Tibial artery (tissue), 4 donors: ENCODE measurements at regions not wholly inside any gene's neighbourhood (a gene's known extent, or its start where the extent isn't known, plus 50 kb on each side); places are given as distances from the start of the nearest gene placed in this dataset.

Experiments
- DNase-seq, 2 donors: peaks; one replicate each; pipeline ENCODE4 v3.0.0-alpha.2; 2019
- H3K27ac ChIP-seq, 2 donors: fragments of 200-600 bp; sonication (generic) in 1 of 2; 1 replicate in 1 of 2; 2 replicates in 1 of 2; pipeline ENCODE4 v1.5.1; 2018 to 2019; ENCODE audit warnings: mild to moderate bottlenecking in 1 of 2
- H3K27me3 ChIP-seq, 2 donors: fragments of 200-600 bp; sonication (generic) in 1 of 2; one replicate each; pipeline versions ENCODE4 v1.5.1 to v1.6.0; 2016 to 2019
- H3K36me3 ChIP-seq, 3 donors: fragments of 200-600 bp; sonication (generic) in 2 of 3; one replicate each; pipeline ENCODE4 v1.5.1; 2016 to 2019; ENCODE audit warnings: mild to moderate bottlenecking in 2 of 3
- H3K4me1 ChIP-seq, 4 donors: fragments of 200-600 bp; sonication (generic) in 2 of 4; 1 replicate in 3 of 4; 2 replicates in 1 of 4; pipeline ENCODE4 v1.5.1; 2016 to 2019
- H3K4me3 ChIP-seq, 2 donors: fragments of 200-600 bp; sonication (generic) in 1 of 2; 1 replicate in 1 of 2; 2 replicates in 1 of 2; pipeline ENCODE4 v1.5.1; 2018 to 2019; ENCODE audit warnings: mild to moderate bottlenecking in 2 of 2
- H3K9me3 ChIP-seq, 3 donors: fragments of 200-600 bp; sonication (generic) in 1 of 3; one replicate each; pipeline ENCODE4 v1.5.1; 2016 to 2019
- intact Hi-C: fragments of 100-400 bp; cut with DNase I; formaldehyde crosslinking; loops from one replicate; pipeline ENCODE4 v1.15.0; 2023; ENCODE audit warnings: low total_unique reads
- TF ChIP-seq, protein P1 (sequence below), 2 experiments: fragments of 200-600 bp in 1 of 2; fragments of 450-650 bp in 1 of 2; IDR thresholded peaks; one replicate each; pipeline ENCODE4 v1.5.1; 2017 to 2019; ENCODE audit warnings: antibody characterized with exemption in 2 of 2, mild to moderate bottlenecking in 1 of 2, moderate library complexity in 1 of 2

DNA sequence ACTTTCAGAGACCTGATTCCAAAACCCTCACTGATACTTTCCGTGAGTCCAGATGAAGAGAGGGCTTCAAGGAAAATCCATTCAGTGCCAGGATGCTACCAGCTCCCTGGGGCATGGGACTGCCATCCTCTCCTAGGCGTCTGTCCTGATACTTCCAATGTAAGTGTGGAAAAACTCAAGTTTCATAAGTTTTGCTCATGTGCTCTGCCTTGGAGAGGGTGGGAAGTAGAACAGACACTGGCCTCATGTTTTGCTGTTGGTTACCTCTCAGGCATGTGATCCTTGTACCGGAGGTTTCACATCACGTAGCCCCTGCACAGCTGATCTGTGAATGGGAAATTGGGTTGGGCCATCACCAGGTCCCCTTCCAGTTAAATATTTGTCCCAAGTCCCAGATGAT lies 517.1 kb downstream of the RPS24 start:
- Histone ChIP-seq H3K27ac (no peak overlapping the region), H3K36me3 (no peaks in the 10 kb centered on the region), H3K4me1 (peaks cover 0 to 23% (median 19%) of the 10 kb centered on the region in 4 donors), H3K27me3 (no peaks in the 10 kb centered on the region), H3K4me3 (no peak overlapping the region), H3K9me3 (no peaks in the 10 kb centered on the region)
- intact Hi-C loops: no loop called here
- no peak for DNase-seq
- TF ChIP-seq, protein P1, sequence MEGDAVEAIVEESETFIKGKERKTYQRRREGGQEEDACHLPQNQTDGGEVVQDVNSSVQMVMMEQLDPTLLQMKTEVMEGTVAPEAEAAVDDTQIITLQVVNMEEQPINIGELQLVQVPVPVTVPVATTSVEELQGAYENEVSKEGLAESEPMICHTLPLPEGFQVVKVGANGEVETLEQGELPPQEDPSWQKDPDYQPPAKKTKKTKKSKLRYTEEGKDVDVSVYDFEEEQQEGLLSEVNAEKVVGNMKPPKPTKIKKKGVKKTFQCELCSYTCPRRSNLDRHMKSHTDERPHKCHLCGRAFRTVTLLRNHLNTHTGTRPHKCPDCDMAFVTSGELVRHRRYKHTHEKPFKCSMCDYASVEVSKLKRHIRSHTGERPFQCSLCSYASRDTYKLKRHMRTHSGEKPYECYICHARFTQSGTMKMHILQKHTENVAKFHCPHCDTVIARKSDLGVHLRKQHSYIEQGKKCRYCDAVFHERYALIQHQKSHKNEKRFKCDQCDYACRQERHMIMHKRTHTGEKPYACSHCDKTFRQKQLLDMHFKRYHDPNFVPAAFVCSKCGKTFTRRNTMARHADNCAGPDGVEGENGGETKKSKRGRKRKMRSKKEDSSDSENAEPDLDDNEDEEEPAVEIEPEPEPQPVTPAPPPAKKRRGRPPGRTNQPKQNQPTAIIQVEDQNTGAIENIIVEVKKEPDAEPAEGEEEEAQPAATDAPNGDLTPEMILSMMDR (IDR thresholded peaks at IDR 0.05): no peak

DNA sequence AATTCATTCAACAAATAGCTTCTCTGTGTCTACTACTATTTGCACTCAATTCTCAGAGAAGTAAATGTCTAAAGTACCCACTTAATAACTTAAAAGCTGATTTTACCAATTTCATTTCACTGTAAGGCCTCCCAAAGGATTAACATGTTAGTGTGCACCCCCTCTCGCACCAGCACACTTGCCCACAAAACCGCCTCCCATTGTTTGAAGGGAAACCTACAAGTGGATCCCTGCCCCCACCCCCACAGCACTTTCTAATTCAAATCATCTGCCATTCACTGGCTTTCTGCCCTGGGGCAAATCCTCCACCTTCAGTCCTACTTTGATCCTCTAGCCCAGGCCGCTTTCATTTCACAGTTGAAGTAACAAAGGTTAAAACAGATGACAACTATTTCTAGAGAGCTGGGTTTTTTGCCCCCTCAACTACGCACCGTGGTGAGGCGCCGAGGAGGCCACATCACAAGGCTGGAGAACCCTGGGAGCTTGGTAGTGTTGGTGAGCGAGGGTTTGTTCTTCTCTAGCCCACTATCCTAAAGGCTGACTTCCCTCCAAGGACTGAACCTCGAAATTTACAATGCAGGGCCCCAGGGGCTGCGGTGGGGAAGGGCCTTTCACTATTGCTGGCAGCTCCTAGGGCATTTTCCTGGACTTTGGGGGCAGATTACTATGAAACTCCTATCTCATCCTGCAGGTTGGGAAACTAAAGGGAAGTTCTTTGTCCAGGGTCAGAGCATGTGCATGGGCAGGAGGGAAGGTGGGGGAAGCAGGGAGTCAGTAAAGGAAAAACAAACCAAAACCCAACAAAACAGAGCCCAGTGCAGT lies 517.4 kb upstream of the ZMIZ1 start:
- no peaks in the 10 kb centered on the region for H3K27me3 ChIP-seq
- DNase-seq: no peak
- H3K4me1 ChIP-seq: peaks cover 0 to 23% (median 19%) of the 10 kb centered on the region in 4 donors
- TF ChIP-seq, protein P1 (IDR thresholded peaks at IDR 0.05): no peak
- no peaks in the 10 kb centered on the region for H3K36me3 ChIP-seq
- intact Hi-C loops: no loop called here
- no peak overlapping the region for H3K4me3 ChIP-seq
- H3K9me3 ChIP-seq: no peaks in the 10 kb centered on the region
- peak overlapping the region; percentile 79 to 84 for H3K27ac ChIP-seq

DNA sequence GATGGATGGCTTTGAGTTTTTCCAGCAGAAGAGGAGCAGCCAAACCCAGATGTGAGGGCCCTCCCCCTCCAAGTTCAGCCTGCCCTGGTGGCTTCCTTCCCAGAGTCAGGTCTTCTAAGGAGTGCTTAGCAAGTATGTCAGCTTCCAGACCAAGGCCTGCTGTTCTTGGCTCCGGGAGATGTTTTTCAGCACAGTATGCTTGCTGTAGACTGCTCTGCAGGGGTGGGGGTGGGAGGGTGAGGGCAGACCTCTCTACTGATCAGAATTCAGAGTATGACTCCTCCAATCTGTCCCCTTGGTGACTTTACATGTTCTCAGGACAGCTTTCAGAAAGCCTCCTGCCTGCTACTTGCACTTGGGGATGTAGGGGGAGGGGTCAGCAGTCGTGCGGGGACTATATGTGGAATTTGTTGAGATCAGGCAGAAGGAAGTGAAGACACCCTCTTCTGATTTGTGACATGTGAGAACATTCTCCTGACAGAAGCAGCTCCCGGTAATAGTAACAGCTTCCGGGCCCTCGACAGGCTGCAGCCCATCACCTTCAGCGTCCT lies 516.4 kb upstream of the ZMIZ1 start:
- H3K27ac ChIP-seq: peak overlapping the region; percentile 79 to 84
- TF ChIP-seq, protein P1 (IDR thresholded peaks at IDR 0.05): no peak
- no peaks in the 10 kb centered on the region for H3K27me3 ChIP-seq
- peak; percentile 84 to 91 for DNase-seq
- no peak overlapping the region for H3K4me3 ChIP-seq
- H3K9me3 ChIP-seq: no peaks in the 10 kb centered on the region
- no peaks in the 10 kb centered on the region for H3K36me3 ChIP-seq
- peaks cover 0 to 23% (median 19%) of the 10 kb centered on the region in 4 donors for H3K4me1 ChIP-seq
- intact Hi-C loops: no loop called here

DNA sequence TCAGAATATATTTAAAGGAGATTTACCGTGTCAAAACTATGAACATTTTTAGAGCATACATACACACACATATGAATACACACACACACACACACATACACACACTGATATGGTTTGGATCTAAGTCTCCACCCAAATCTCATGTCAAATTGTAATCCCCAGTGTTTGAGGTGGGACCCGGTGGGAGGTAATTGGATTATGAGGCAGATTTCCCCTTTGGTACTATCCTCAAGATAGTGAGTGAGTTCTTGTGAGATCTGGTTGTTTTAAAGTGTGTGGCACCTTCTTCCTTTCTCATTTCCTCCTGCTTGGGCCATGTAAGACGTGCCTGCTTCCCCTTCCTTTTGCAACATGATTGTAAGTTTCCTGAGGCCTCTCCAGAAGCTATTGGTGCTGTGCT lies 515.0 kb upstream of the ZMIZ1 start:
- Histone ChIP-seq H3K9me3 (no peaks in the 10 kb centered on the region), H3K27me3 (no peaks in the 10 kb centered on the region), H3K4me3 (no peak overlapping the region), H3K4me1 (peaks cover 0 to 23% (median 19%) of the 10 kb centered on the region in 4 donors), H3K27ac (no peak overlapping the region), H3K36me3 (no peaks in the 10 kb centered on the region)
- TF ChIP-seq, protein P1 (IDR thresholded peaks at IDR 0.05): no peak
- intact Hi-C loops: no loop called here
- no peak for DNase-seq

DNA sequence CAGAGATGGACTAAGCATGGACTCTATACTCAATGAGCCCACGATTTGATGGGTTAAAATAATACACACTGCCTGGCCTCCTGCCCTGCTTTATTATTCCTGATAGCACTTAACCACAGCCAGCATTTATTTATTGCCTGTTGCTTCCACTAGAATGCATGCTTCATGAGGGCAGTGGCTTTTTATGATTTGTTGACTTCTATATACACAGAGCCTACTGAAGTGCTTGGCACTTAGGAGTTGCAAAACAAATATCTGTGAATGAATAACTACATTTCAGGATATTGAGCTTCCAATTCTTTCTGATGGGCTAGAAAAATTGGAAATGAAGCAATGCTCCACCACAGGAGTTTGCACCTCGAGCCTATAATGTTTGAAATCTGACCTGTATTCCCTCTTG lies 513.6 kb upstream of the ZMIZ1 start:
- TF ChIP-seq, protein P1 (IDR thresholded peaks at IDR 0.05): no peak
- no peak overlapping the region for H3K27ac ChIP-seq

More for the DNA sequence above, 513.6 kb upstream of the ZMIZ1 start:
- Histone ChIP-seq H3K4me3 (no peak overlapping the region), H3K9me3 (no peaks in the 10 kb centered on the region), H3K27me3 (no peaks in the 10 kb centered on the region), H3K36me3 (no peaks in the 10 kb centered on the region), H3K4me1 (peaks cover 0 to 23% (median 21%) of the 10 kb centered on the region in 4 donors)
- intact Hi-C loops: no loop called here
- DNase-seq: no peak
